PC-3 (cell line): ENCODE measurements at regions not wholly inside any gene's neighbourhood (a gene's known extent, or its start where the extent isn't known, plus 50 kb on each side); places are given as distances from the start of the nearest gene placed in this dataset.
"Not testable (repeated sequence)": the region's sequence is repeated elsewhere in the genome, so short reads cannot be mapped to it uniquely, and the experiment has no call there.

Source experiments
- EZH2 ChIP-seq: fragments of 300-600 bp; sonication (generic); IDR thresholded peaks from one replicate; pipeline ENCODE4 v1.6.1; 2017; ENCODE audit warnings: antibody characterized with exemption, mild to moderate bottlenecking, low read length; ENCODE audit not compliant: unreplicated experiment
- EZH2phosphoT487 ChIP-seq: fragments of 300-600 bp; sonication (generic); IDR thresholded peaks from 2 replicates; pipeline ENCODE4 v1.6.1; 2018; ENCODE audit warnings: mild to moderate bottlenecking, antibody characterized with exemption, low read length, borderline replicate concordance
- TF ChIP-seq, protein P1 (sequence below): fragments of 300-600 bp; sonication (generic); conservative IDR thresholded peaks from 2 replicates; pipeline ENCODE4 v1.5.1; 2017; ENCODE audit warnings: antibody characterized with exemption, low read depth, mild to moderate bottlenecking, low read length

DNA sequence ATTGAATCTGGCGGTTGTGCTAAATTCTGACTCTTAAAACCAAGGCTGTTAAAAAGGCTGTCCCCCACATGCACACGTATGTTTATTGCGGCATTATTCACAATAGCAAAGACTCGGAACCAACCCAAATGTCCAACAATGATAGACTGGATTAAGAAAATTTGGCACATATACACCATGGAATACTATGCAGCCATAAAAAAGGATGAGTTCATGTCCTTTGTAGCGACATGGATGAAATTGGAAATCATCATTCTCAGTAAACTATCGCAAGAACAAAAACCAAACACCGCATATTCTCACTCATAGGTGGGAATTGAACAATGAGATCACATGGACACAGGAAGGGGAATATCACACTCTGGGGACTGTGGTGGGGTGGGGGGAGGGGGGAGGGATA lies 65.4 kb downstream of the COPRS start:
- TF ChIP-seq, protein P1, sequence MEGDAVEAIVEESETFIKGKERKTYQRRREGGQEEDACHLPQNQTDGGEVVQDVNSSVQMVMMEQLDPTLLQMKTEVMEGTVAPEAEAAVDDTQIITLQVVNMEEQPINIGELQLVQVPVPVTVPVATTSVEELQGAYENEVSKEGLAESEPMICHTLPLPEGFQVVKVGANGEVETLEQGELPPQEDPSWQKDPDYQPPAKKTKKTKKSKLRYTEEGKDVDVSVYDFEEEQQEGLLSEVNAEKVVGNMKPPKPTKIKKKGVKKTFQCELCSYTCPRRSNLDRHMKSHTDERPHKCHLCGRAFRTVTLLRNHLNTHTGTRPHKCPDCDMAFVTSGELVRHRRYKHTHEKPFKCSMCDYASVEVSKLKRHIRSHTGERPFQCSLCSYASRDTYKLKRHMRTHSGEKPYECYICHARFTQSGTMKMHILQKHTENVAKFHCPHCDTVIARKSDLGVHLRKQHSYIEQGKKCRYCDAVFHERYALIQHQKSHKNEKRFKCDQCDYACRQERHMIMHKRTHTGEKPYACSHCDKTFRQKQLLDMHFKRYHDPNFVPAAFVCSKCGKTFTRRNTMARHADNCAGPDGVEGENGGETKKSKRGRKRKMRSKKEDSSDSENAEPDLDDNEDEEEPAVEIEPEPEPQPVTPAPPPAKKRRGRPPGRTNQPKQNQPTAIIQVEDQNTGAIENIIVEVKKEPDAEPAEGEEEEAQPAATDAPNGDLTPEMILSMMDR = not testable (repeated sequence)
- not testable (repeated sequence) for TF ChIP-seq EZH2phosphoT487, EZH2
